ENCODE measurements at regions not wholly inside any gene's neighbourhood (a gene's known extent, or its start where the extent isn't known, plus 50 kb on each side); places are given as distances from the start of the nearest gene placed in this dataset.

GRCh38 chr4:35541888-35542213, 702.5 kb downstream of the ARAP2 start:
- no peak for DNase-seq (ENCODE audit: low read depth)

DNA sequence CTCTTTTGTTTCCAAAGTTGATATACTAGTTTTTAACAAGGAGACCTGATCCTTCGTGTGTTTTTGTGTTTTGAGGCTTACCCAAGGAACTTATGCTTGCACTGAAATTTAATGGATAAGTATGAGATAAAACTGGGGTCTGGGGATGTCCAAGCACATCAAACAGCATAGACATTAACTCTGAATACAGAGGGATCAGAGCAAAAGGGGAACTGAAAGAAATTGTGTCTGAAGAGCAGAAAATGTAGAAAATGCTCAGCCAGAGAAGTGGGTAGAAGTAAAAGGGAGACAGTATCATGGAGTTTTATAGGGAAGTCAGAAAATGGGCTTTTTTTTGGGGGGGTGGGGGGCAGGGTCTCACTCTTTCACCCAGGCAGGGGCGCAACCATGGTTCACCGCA, 695.4 kb downstream of the ARAP2 start:
- no peak overlapping the region for H3K4me3 ChIP-seq (ENCODE audit: low read depth, low read length)
- DNase-seq (ENCODE audit: low read depth), result no peak
- TF ChIP-seq CTCF (conservative IDR thresholded peaks at IDR 0.05; ENCODE audit: low read depth, low read length), result no peak

More at GRCh38 chr4:35541888-35542213, 702.5 kb downstream of the ARAP2 start:
- H3K4me3 ChIP-seq (ENCODE audit: low read depth, low read length), result peak overlapping the region; percentile 31
- TF ChIP-seq CTCF (conservative IDR thresholded peaks at IDR 0.05; ENCODE audit: low read depth, low read length), result peak; percentile 34

- no peak for DNase-seq (ENCODE audit: low read depth)
- no peak overlapping the region for H3K4me3 ChIP-seq (ENCODE audit: low read depth, low read length)
- no peak for TF ChIP-seq CTCF (conservative IDR thresholded peaks at IDR 0.05; ENCODE audit: low read depth, low read length)
These were observed 687.9 kb downstream of the ARAP2 start for GRCh38 chr4:35556387-35556786.

DNA sequence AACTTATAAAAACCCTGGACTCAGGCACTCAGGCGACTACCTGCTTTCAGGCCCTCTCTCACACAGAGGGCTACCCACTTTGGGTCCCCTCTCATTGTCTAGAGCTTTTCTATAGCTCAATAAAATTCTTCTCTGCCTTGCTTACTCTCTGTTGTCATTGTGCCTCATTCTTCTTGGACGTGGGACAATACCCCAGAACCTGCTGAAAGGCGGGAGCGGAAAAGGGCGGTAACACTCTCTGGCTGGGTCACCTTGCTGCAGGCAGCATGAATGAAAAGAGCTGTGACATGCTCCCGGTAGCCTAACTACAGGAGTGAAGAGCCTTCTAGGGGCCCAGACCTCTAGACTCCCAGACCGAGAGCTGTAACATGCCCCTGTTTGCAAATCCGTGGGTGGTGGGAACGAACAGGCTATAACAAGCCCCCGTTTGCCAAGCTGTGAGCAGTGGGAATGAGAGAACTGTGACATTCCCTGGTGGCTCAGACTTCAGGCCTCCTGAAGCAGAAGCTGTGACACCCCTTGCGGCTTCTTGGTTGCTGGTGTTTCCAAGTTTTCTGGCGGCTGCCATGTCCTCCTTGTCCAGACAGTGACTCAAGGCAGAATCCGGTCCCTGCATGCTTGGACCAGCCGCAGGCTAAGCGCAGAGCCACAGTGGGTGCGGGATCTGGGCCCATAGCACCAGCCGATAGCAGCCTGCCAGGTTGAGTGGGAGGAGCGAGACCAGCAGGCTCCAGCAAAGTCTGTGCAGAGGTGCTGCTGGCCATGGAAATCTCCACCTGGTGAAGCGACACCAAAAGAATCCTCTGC, 684.6 kb downstream of the ARAP2 start:
- DNase-seq (ENCODE audit: low read depth), result no peak

GRCh38 chr4:35562861-35563260, 681.5 kb downstream of the ARAP2 start:
- no peak for DNase-seq (ENCODE audit: low read depth)
- TF ChIP-seq CTCF (conservative IDR thresholded peaks at IDR 0.05; ENCODE audit: low read depth, low read length), result no peak
- H3K4me3 ChIP-seq (ENCODE audit: low read depth, low read length), result no peak overlapping the region

More for the DNA sequence above, 684.6 kb downstream of the ARAP2 start:
- TF ChIP-seq CTCF (conservative IDR thresholded peaks at IDR 0.05; ENCODE audit: low read depth, low read length), result no peak
- H3K4me3 ChIP-seq (ENCODE audit: low read depth, low read length), result no peak overlapping the region

GRCh38 chr4:35565640-35566039, 678.7 kb downstream of the ARAP2 start:
- H3K4me3 ChIP-seq (ENCODE audit: low read depth, low read length), result no peak overlapping the region
- no peak for DNase-seq (ENCODE audit: low read depth)
- no peak for TF ChIP-seq CTCF (conservative IDR thresholded peaks at IDR 0.05; ENCODE audit: low read depth, low read length)

- no peak overlapping the region for H3K4me3 ChIP-seq (ENCODE audit: low read depth, low read length)
- no peak for TF ChIP-seq CTCF (conservative IDR thresholded peaks at IDR 0.05; ENCODE audit: low read depth, low read length)
- no peak for DNase-seq (ENCODE audit: low read depth)
These were observed 653.3 kb downstream of the ARAP2 start for GRCh38 chr4:35591035-35591434.
